Panc1 (cell line): ENCODE measurements at regions not wholly inside any gene's neighbourhood (a gene's known extent, or its start where the extent isn't known, plus 50 kb on each side); places are given as distances from the start of the nearest gene placed in this dataset.

Experiments
- ATAC-seq: fragments of 200-7000 bp; cut with Tn5 transposase; 2 replicates; pipeline ENCODE4 v1.9.1; 2020; ENCODE audit warnings: mild to moderate bottlenecking, moderate library complexity
- BruUV-seq: library from RNA; stranded (reverse); fragments of 400-500 nt; replicated peaks from 2 replicates; lab custom pipeline; 2021; lab: Mats Ljungman, UMichigan
- CTCF ChIA-PET: fragments of 300-600 bp; sonication (Branson Sonifier 250); formaldehyde crosslinking; loops from one replicate; lab custom pipeline; 2022; ENCODE audit warnings: antibody characterized with exemption; lab: Charles Lee
- POLR2A ChIA-PET: fragments of 300-600 bp; sonication (Branson Sonifier 250); formaldehyde crosslinking; loops from one replicate; lab custom pipeline; 2022; ENCODE audit warnings: antibody characterized with exemption; lab: Charles Lee
- DNase-seq: peaks from one replicate; pipeline ENCODE4 v3.0.0-alpha.2; 2010; ENCODE audit warnings: low read depth, low spot score
- H3K27ac ChIP-seq: 2 replicates; pipeline ENCODE4 v1.5.1; 2011; ENCODE audit warnings: mild to moderate bottlenecking, low read length, inconsistent platforms
- H3K27me3 ChIP-seq: fragments of 200-500 bp; sonication (Bioruptor generic); 2 replicates; pipeline ENCODE4 v1.6.0; 2014; ENCODE audit warnings: low read length, inconsistent platforms; ENCODE audit not compliant: control insufficient read depth, insufficient read depth
- H3K36me3 ChIP-seq: fragments of 200-500 bp; sonication (Bioruptor generic); 2 replicates; pipeline ENCODE4 v1.5.1; 2014; ENCODE audit warnings: inconsistent platforms, mild to moderate bottlenecking, low read length, moderate library complexity; ENCODE audit not compliant: control insufficient read depth, insufficient read depth
- H3K4me1 ChIP-seq: 2 replicates; pipeline ENCODE4 v1.5.1; 2011; ENCODE audit warnings: inconsistent platforms, mild to moderate bottlenecking, low read length, moderate library complexity; ENCODE audit not compliant: control insufficient read depth, insufficient read depth
- H3K4me3 ChIP-seq, 2 experiments: 2 replicates each; pipeline ENCODE4 v1.5.1; 2011 to 2012; ENCODE audit warnings: low read depth in 2 of 2, low read length in 2 of 2, mild to moderate bottlenecking in 2 of 2, inconsistent platforms in 1 of 2, moderate library complexity in 1 of 2
- H3K9me3 ChIP-seq: fragments of 200-500 bp; sonication (Bioruptor generic); 2 replicates; pipeline ENCODE4 v1.5.1; 2014; ENCODE audit warnings: low read depth, mild to moderate bottlenecking, inconsistent platforms, low read length, moderate library complexity; ENCODE audit not compliant: control insufficient read depth, insufficient read depth
- CTCF ChIP-seq: fragments of 450-650 bp; IDR thresholded peaks from 2 replicates; pipeline ENCODE4 v1.5.1; 2017; ENCODE audit warnings: mild to moderate bottlenecking
- POLR2AphosphoS5 ChIP-seq: IDR thresholded peaks from 2 replicates; pipeline ENCODE4 v1.6.1; 2012; ENCODE audit warnings: mild to moderate bottlenecking, low read depth, low read length, moderate library complexity
- REST ChIP-seq, 2 experiments: IDR thresholded peaks; 2 replicates each; pipeline ENCODE4 v1.6.1; 2011 to 2012; ENCODE audit warnings: low read depth in 2 of 2, control low read depth in 1 of 2, low read length in 1 of 2, mild to moderate bottlenecking in 1 of 2, moderate library complexity in 1 of 2; ENCODE audit not compliant: insufficient read depth in 1 of 2
- SIN3A ChIP-seq: IDR thresholded peaks from 2 replicates; pipeline ENCODE4 v1.6.1; 2012; ENCODE audit warnings: low read depth, mild to moderate bottlenecking, low read length, moderate library complexity, borderline replicate concordance; ENCODE audit not compliant: insufficient read depth
- TCF7L2 ChIP-seq: IDR thresholded peaks from 2 replicates; pipeline ENCODE4 v1.6.1; 2011; ENCODE audit warnings: mild to moderate bottlenecking, low read depth, low read length, inconsistent platforms
- in situ Hi-C: cut with HindIII; loops from 2 replicates; pipeline ENCODE4 v1.10.0; 2016; ENCODE audit warnings: low sequenced_read_pairs, low pct_unique_long_range_greater_than_20kb
- intact Hi-C: fragments of 100-400 bp; cut with micrococcal nuclease; formaldehyde crosslinking; loops from one replicate; pipeline ENCODE4 v1.10.0; 2022; ENCODE audit not compliant: unreplicated experiment

GRCh38 chr10:33955676-33956075, 621.2 kb upstream of the NRP1 start:
- TF ChIP-seq CTCF = no peak
- no peak for TF ChIP-seq REST (IDR thresholded peaks at IDR 0.05; ENCODE audit: insufficient read depth in 1 of 2, low read depth in 2 of 2, low read length in 1 of 2)
- TF ChIP-seq SIN3A = no peak
- no peak for TF ChIP-seq TCF7L2
- no peak for TF ChIP-seq POLR2AphosphoS5
- POLR2A ChIA-PET = no interaction called here
- Histone ChIP-seq H3K4me3 (no peak overlapping the region), H3K27me3 (no peaks in the 10 kb centered on the region), H3K4me1 (no peaks in the 10 kb centered on the region), H3K9me3 (no peaks in the 10 kb centered on the region), H3K27ac (no peak overlapping the region), H3K36me3 (no peaks in the 10 kb centered on the region)
- DNase-seq = no peak
- no peak for ATAC-seq
- no TSS peak for BruUV-seq
- in situ Hi-C loops = no loop called here
- intact Hi-C loops = no loop called here
- CTCF ChIA-PET = no interaction called here

- Histone ChIP-seq H3K4me3 (no peak overlapping the region), H3K36me3 (no peaks in the 10 kb centered on the region), H3K4me1 (no peaks in the 10 kb centered on the region), H3K27ac (no peak overlapping the region), H3K27me3 (no peaks in the 10 kb centered on the region), H3K9me3 (no peaks in the 10 kb centered on the region)
- TF ChIP-seq POLR2AphosphoS5 (no peak), SIN3A (no peak), CTCF (no peak), TCF7L2 (no peak), REST (IDR thresholded peaks at IDR 0.05; ENCODE audit: insufficient read depth in 1 of 2, low read depth in 2 of 2, low read length in 1 of 2) (no peak)
- no TSS peak for BruUV-seq
- ATAC-seq = no peak
- in situ Hi-C loops = no loop called here
- DNase-seq = no peak
- intact Hi-C loops = no loop called here
- CTCF ChIA-PET = no interaction called here
- POLR2A ChIA-PET = no interaction called here
Measured at GRCh38 chr10:33952692-33953360, 618.4 kb upstream of the NRP1 start.
